Gastroesophageal sphincter (tissue), 4 donors: ENCODE measurements at regions not wholly inside any gene's neighbourhood (a gene's known extent, or its start where the extent isn't known, plus 50 kb on each side); places are given as distances from the start of the nearest gene placed in this dataset.

Experiments used
- ATAC-seq: fragments of 150-250 bp; one replicate; pipeline ENCODE4 v1.9.1; 2016; ENCODE audit warnings: mild to moderate bottlenecking, moderate library complexity
- H3K27ac ChIP-seq, 4 donors: fragments of 200-600 bp; sonication (generic) in 3 of 4; 1 replicate in 3 of 4; 2 replicates in 1 of 4; pipeline ENCODE4 v1.5.1; 2016 to 2019
- H3K27me3 ChIP-seq: fragments of 200-600 bp; sonication (generic); one replicate; pipeline ENCODE4 v1.5.1; 2019
- H3K36me3 ChIP-seq, 2 donors: fragments of 200-600 bp; sonication (generic); one replicate each; pipeline ENCODE4 v1.5.1; 2019; ENCODE audit warnings: control low read depth in 1 of 2
- H3K4me1 ChIP-seq, 3 donors: fragments of 200-600 bp; sonication (generic); 1 replicate in 2 of 3; 2 replicates in 1 of 3; pipeline ENCODE4 v1.5.1; 2016 to 2019; ENCODE audit warnings: control low read depth in 2 of 3
- H3K4me3 ChIP-seq, 2 donors: fragments of 200-600 bp; sonication (generic); one replicate each; pipeline ENCODE4 v1.5.1; 2019; ENCODE audit warnings: mild to moderate bottlenecking in 1 of 2, moderate library complexity in 1 of 2
- H3K9me3 ChIP-seq, 3 donors: fragments of 200-600 bp; sonication (generic); one replicate each; pipeline ENCODE4 v1.5.1; 2017 to 2019; ENCODE audit warnings: control low read depth in 2 of 3
- CTCF ChIP-seq, 4 experiments: fragments of 200-600 bp in 2 of 4; fragments of 450-650 bp in 2 of 4; sonication (generic) in 1 of 4; IDR thresholded peaks; one replicate each; pipeline ENCODE4 v1.5.1; 2017 to 2019; ENCODE audit warnings: antibody characterized with exemption in 4 of 4, mild to moderate bottlenecking in 2 of 4, moderate library complexity in 2 of 4
- EP300 ChIP-seq: sonication (generic); formaldehyde crosslinking; IDR thresholded peaks from one replicate; pipeline ENCODE4 v1.6.1; 2017; ENCODE audit warnings: antibody characterized with exemption, mild to moderate bottlenecking
- POLR2A ChIP-seq, 2 donors: fragments of 450-650 bp; IDR thresholded peaks; one replicate each; pipeline ENCODE4 v1.6.1; 2017; ENCODE audit warnings: antibody characterized with exemption in 2 of 2, mild to moderate bottlenecking in 2 of 2, moderate library complexity in 1 of 2
- POLR2AphosphoS5 ChIP-seq: sonication (generic); formaldehyde crosslinking; IDR thresholded peaks from one replicate; pipeline ENCODE4 v1.6.1; 2017; ENCODE audit warnings: antibody characterized with exemption
- WGBS, 2 donors: methylation state at CpG; one replicate each; pipeline ENCODE4 v1.1.5; 2018; ENCODE audit warnings: low coverage in 1 of 2; 5-methylcytosine and 5-hydroxymethylcytosine counted together

GRCh38 chr3:86228101-86228500 lies 762.8 kb downstream of the VGLL3 start:
- Histone ChIP-seq H3K36me3 (no peaks in the 10 kb centered on the region), H3K27me3 (no peaks in the 10 kb centered on the region), H3K4me3 (no peak overlapping the region), H3K27ac (no peak overlapping the region), H3K4me1 (no peaks in the 10 kb centered on the region), H3K9me3 (no peaks in the 10 kb centered on the region)
- TF ChIP-seq POLR2A (IDR thresholded peaks at IDR 0.05) (no peak), CTCF (IDR thresholded peaks at IDR 0.05) (no peak), POLR2AphosphoS5 (no peak), EP300 (no peak)
- ATAC-seq, result no peak
- WGBS, 2 donors, result 68 to 74% methylated on average over 4 of the region's 4 CpGs

DNA sequence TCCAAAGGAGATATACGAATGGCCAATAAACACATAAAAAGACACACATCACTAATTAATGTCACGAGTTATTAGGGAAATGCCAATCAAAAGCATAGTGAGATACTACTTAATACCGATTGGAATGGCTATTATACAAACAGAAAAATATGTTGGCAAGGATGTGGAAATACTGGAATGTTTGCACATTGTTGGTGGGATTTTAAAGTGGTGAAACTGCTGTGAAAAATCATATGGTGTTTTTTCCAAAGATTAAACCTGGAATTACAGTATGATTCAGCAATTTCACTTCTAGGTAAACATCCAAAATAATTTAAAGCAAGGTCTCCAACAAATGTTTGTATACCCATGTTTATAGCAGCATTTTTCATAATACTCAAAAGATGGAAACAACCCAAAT lies 765.5 kb downstream of the VGLL3 start:
- TF ChIP-seq EP300, result no peak
- no peak for TF ChIP-seq POLR2AphosphoS5
- no peak for TF ChIP-seq CTCF (IDR thresholded peaks at IDR 0.05)
- WGBS, 2 donors, result 65 to 66% methylated on average over 3 of the region's 3 CpGs
- H3K27me3 ChIP-seq, result no peaks in the 10 kb centered on the region
- no peak overlapping the region for H3K4me3 ChIP-seq
- no peak overlapping the region for H3K27ac ChIP-seq
- no peaks in the 10 kb centered on the region for H3K36me3 ChIP-seq
- peaks cover 0 to 3% (median 0%) of the 10 kb centered on the region in 3 donors for H3K9me3 ChIP-seq
- ATAC-seq, result no peak
- H3K4me1 ChIP-seq, result no peaks in the 10 kb centered on the region

DNA sequence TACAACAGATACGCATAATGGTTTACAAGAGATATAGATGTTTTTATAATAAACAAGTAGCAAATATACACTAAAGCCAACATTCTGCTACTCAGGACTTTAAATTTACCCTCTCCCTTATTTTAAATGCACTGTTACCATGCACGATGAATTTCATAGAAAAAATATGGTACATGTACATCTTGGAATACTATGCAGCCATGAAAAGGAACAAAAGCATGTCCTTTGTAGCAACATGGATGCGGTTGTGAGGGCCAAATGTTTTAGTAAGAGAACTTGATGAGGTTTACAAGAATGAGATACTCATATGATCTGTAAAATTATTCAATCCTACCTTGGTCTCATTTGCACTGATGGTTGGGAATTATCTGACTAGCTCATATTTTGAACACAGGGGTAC lies 769.3 kb downstream of the VGLL3 start:
- ATAC-seq, result no peak
- 89 to 97% methylated on average over 3 of the region's 3 CpGs for WGBS, 2 donors
- Histone ChIP-seq H3K4me1 (no peaks in the 10 kb centered on the region), H3K27ac (no peak overlapping the region), H3K4me3 (no peak overlapping the region), H3K27me3 (no peaks in the 10 kb centered on the region), H3K36me3 (no peaks in the 10 kb centered on the region), H3K9me3 (peaks cover 0 to 3% (median 0%) of the 10 kb centered on the region in 3 donors)
- TF ChIP-seq POLR2AphosphoS5 (no peak), CTCF (IDR thresholded peaks at IDR 0.05) (no peak), EP300 (no peak), POLR2A (IDR thresholded peaks at IDR 0.05) (no peak)

DNA sequence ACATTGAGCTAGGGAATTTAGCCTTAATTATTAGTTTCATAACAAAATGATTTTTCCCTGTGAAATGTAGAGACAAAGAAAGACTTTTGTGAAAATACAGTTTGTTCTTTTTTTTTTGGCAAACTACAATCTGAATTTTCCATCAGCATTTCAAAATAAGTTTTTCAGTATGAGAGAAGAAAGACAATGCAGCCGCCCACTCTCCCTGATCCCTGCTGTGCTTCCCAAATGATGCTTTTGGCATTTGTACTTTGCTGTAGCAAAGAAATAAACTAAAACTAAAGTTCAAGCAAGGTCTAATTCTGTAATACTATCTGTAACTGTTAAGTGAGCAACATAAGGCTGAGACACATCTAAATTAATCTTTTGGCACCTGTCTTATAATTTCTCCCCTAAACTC lies 782.2 kb downstream of the VGLL3 start:
- no peak overlapping the region for H3K27ac ChIP-seq
- no peak for ATAC-seq
- 33 to 36% methylated on average over 1 of the region's 1 CpG for WGBS, 2 donors

GRCh38 chr3:86182606-86183005 lies 808.3 kb downstream of the VGLL3 start:
- TF ChIP-seq POLR2A (IDR thresholded peaks at IDR 0.05) (no peak), POLR2AphosphoS5 (no peak), CTCF (IDR thresholded peaks at IDR 0.05) (no peak), EP300 (no peak)

More for the DNA sequence above, 782.2 kb downstream of the VGLL3 start:
- Histone ChIP-seq H3K27me3 (no peaks in the 10 kb centered on the region), H3K4me1 (no peaks in the 10 kb centered on the region), H3K9me3 (no peaks in the 10 kb centered on the region), H3K4me3 (no peak overlapping the region), H3K36me3 (no peaks in the 10 kb centered on the region)
- TF ChIP-seq POLR2AphosphoS5 (no peak), EP300 (no peak), POLR2A (IDR thresholded peaks at IDR 0.05) (no peak), CTCF (IDR thresholded peaks at IDR 0.05) (no peak)

More at GRCh38 chr3:86182606-86183005, 808.3 kb downstream of the VGLL3 start:
- ATAC-seq, result no peak
- no peaks in the 10 kb centered on the region for H3K4me1 ChIP-seq
- 70 to 79% methylated on average over 2 of the region's 2 CpGs for WGBS, 2 donors
- no peaks in the 10 kb centered on the region for H3K9me3 ChIP-seq
- no peaks in the 10 kb centered on the region for H3K36me3 ChIP-seq
- H3K4me3 ChIP-seq, result no peak overlapping the region
- H3K27ac ChIP-seq, result no peak overlapping the region
- H3K27me3 ChIP-seq, result no peaks in the 10 kb centered on the region
